OCI-LY7 (cell line): ENCODE measurements at regions not wholly inside any gene's neighbourhood (a gene's known extent, or its start where the extent isn't known, plus 50 kb on each side); places are given as distances from the start of the nearest gene placed in this dataset.

ENCODE experiments used
- BruUV-seq: library from RNA; stranded (reverse); fragments of 400-500 nt; replicated peaks from 2 replicates; lab custom pipeline; 2021; lab: Mats Ljungman, UMichigan
- CTCF ChIA-PET: fragments of 300-600 bp; sonication (Branson Sonifier 250); formaldehyde crosslinking; loops from one replicate; lab custom pipeline; 2022; ENCODE audit warnings: antibody characterized with exemption; ENCODE audit not compliant: unreplicated experiment; lab: Charles Lee
- POLR2A ChIA-PET: fragments of 300-600 bp; sonication (Branson Sonifier 250); formaldehyde crosslinking; loops from one replicate; lab custom pipeline; 2022; ENCODE audit warnings: antibody characterized with exemption; lab: Charles Lee
- DNase-seq: peaks from one replicate; pipeline ENCODE4 v3.0.0-alpha.2; 2015; ENCODE audit warnings: low spot score
- H2AFZ ChIP-seq: fragments of 200-600 bp; sonication (generic), shearing (Covaris generic); 2 replicates; pipeline ENCODE4 v1.6.1; 2014; ENCODE audit warnings: mild to moderate bottlenecking, antibody characterized with exemption, low read length, moderate library complexity
- H3K27ac ChIP-seq: fragments of 200-600 bp; sonication (generic); 2 replicates; pipeline ENCODE4 v1.5.1; 2014; ENCODE audit warnings: mixed run types, low read depth, mild to moderate bottlenecking, moderate library complexity, low read length, inconsistent platforms; ENCODE audit not compliant: poor library complexity, severe bottlenecking
- H3K36me3 ChIP-seq: fragments of 200-600 bp; sonication (generic); 2 replicates; pipeline ENCODE4 v1.6.1; 2014; ENCODE audit warnings: mild to moderate bottlenecking, antibody characterized with exemption, low read length, moderate library complexity, mixed read lengths; ENCODE audit not compliant: insufficient read depth
- H3K4me1 ChIP-seq: fragments of 200-600 bp; sonication (generic); 2 replicates; pipeline ENCODE4 v1.5.1; 2014; ENCODE audit warnings: mild to moderate bottlenecking, low read length; ENCODE audit not compliant: insufficient read depth, poor library complexity, severe bottlenecking
- H3K4me2 ChIP-seq: fragments of 200-600 bp; sonication (generic); 2 replicates; pipeline ENCODE4 v1.6.1; 2014; ENCODE audit warnings: mild to moderate bottlenecking, low read length
- H3K4me3 ChIP-seq: fragments of 200-600 bp; sonication (generic); 2 replicates; pipeline ENCODE4 v1.5.1; 2014; ENCODE audit warnings: mild to moderate bottlenecking, low read depth, low read length; ENCODE audit not compliant: poor library complexity, severe bottlenecking
- H3K79me2 ChIP-seq: fragments of 200-600 bp; sonication (generic); 2 replicates; pipeline ENCODE4 v1.6.1; 2016; ENCODE audit warnings: low read depth, mild to moderate bottlenecking, low read length, moderate library complexity, mixed read lengths; ENCODE audit not compliant: insufficient read depth
- H3K9me2 ChIP-seq: fragments of 200-600 bp; sonication (generic); 2 replicates; pipeline ENCODE4 v1.6.1; 2016; ENCODE audit warnings: mild to moderate bottlenecking, low read length, mixed read lengths; ENCODE audit not compliant: insufficient read depth
- H3K9me3 ChIP-seq: fragments of 200-600 bp; sonication (generic); 2 replicates; pipeline ENCODE4 v1.6.1; 2014; ENCODE audit warnings: mild to moderate bottlenecking, mixed run types, low read length, mixed read lengths
- H4K20me1 ChIP-seq: fragments of 200-600 bp; sonication (generic); 2 replicates; pipeline ENCODE4 v1.6.1; 2014; ENCODE audit warnings: mild to moderate bottlenecking, antibody characterized with exemption, low read length, moderate library complexity, mixed read lengths; ENCODE audit not compliant: insufficient read depth
- EZH2phosphoT487 ChIP-seq: fragments of 200-600 bp; sonication (generic); IDR thresholded peaks from 2 replicates; pipeline ENCODE4 v1.6.1; 2018; ENCODE audit warnings: low read depth, borderline replicate concordance, mild to moderate bottlenecking, mixed run types, antibody characterized with exemption, low read length, moderate library complexity, mixed read lengths
- intact Hi-C: fragments of 100-400 bp; cut with micrococcal nuclease; formaldehyde crosslinking; loops from one replicate; pipeline ENCODE4 v1.10.0; 2022; ENCODE audit not compliant: unreplicated experiment
- TF ChIP-seq, protein P1 (sequence below): fragments of 200-600 bp; sonication (generic); conservative IDR thresholded peaks from 2 replicates; pipeline ENCODE4 v1.5.1; 2014; ENCODE audit warnings: mild to moderate bottlenecking, antibody characterized with exemption, low read length, moderate library complexity, mixed read lengths

DNA sequence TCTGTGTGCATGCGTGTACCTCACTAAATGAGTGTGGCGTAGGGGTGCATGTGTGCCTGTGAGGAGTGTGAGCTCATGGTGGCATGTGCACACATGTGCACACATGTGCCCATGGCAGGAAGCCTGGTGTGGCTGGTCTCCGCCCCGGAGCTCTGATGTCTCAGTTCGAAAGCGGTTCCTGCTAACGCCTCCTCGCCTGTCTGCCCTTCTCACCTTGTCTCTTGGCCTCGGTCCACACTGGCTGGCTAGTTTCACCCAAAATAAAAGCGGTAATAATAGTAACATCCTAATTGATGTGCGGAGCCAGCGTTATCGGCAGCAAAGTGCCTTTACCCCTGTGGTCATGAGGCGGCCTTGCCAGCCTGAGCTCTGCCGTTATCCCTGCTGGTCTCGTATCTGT is 1190.4 kb downstream of the BRD1 start:
- Histone ChIP-seq H3K9me3 (no peaks in the 10 kb centered on the region), H3K79me2 (no peaks in the 10 kb centered on the region), H3K4me2 (no peak overlapping the region), H3K36me3 (no peaks in the 10 kb centered on the region), H4K20me1 (no peaks in the 10 kb centered on the region), H3K4me3 (no peak overlapping the region), H3K27ac (no peak overlapping the region), H3K4me1 (no peaks in the 10 kb centered on the region), H3K9me2 (no peaks in the 10 kb centered on the region), H2AFZ (no peak overlapping the region)
- no peak for DNase-seq
- intact Hi-C loops: no loop called here
- TF ChIP-seq, protein P1, sequence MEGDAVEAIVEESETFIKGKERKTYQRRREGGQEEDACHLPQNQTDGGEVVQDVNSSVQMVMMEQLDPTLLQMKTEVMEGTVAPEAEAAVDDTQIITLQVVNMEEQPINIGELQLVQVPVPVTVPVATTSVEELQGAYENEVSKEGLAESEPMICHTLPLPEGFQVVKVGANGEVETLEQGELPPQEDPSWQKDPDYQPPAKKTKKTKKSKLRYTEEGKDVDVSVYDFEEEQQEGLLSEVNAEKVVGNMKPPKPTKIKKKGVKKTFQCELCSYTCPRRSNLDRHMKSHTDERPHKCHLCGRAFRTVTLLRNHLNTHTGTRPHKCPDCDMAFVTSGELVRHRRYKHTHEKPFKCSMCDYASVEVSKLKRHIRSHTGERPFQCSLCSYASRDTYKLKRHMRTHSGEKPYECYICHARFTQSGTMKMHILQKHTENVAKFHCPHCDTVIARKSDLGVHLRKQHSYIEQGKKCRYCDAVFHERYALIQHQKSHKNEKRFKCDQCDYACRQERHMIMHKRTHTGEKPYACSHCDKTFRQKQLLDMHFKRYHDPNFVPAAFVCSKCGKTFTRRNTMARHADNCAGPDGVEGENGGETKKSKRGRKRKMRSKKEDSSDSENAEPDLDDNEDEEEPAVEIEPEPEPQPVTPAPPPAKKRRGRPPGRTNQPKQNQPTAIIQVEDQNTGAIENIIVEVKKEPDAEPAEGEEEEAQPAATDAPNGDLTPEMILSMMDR: no peak
- no peak for TF ChIP-seq EZH2phosphoT487
- BruUV-seq: no TSS peak
- ChIA-PET CTCF (no interaction called here), POLR2A (no interaction called here)

DNA sequence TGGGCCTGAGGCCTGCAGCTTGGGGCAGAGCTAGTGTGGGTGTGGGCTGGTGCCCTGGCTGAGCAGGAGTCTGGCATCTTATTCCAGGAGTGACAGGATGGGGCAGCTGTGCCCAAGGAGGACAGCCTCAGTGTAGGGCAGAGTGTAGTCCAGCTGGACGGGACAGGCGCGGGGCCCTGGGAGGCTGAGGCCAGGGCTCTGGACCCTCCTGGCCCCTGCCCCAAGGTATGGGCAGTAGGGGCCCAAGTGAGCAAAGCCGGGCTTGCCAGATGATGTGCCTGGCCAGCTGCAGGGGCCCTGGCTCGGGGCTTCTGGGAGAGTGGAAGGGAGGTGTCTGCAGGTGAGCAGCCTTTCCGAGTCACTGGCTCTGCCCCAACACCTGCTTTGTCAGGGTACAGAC is 1190.9 kb downstream of the BRD1 start:
- ChIA-PET CTCF (no interaction called here), POLR2A (no interaction called here)
- BruUV-seq: no TSS peak

DNA sequence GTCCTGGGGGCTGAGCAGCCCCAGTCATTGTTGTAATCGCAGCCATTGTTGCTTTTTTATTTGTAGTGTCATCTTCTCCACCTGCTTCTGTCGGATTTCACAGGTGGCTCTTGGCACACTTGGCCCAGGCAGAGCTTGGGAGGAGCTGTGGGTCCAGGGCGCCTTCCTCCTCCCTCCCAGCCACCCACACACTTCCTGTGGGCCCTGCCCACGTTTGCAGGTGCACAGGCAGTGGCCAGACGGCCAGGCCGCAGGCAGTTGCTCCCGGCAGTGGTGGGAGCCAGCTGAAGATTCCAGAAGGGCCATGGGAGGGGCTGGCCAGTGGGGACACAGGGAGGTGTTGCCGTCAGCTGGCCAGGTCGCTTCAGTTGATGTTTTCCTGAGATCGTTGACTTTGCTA is 1191.9 kb downstream of the BRD1 start:
- Histone ChIP-seq H3K79me2 (no peaks in the 10 kb centered on the region), H3K4me1 (no peaks in the 10 kb centered on the region), H3K36me3 (no peaks in the 10 kb centered on the region), H3K9me3 (no peaks in the 10 kb centered on the region), H3K27ac (no peak overlapping the region), H3K9me2 (no peaks in the 10 kb centered on the region), H2AFZ (no peak overlapping the region), H4K20me1 (no peaks in the 10 kb centered on the region), H3K4me2 (no peak overlapping the region), H3K4me3 (no peak overlapping the region)
- BruUV-seq: no TSS peak
- ChIA-PET CTCF (no interaction called here), POLR2A (no interaction called here)
- no peak for DNase-seq
- intact Hi-C loops: no loop called here
- TF ChIP-seq, protein P1: no peak
- TF ChIP-seq EZH2phosphoT487: no peak

More for the DNA sequence above, 1190.9 kb downstream of the BRD1 start:
- Histone ChIP-seq H3K9me3 (no peaks in the 10 kb centered on the region), H3K36me3 (no peaks in the 10 kb centered on the region), H2AFZ (no peak overlapping the region), H3K79me2 (no peaks in the 10 kb centered on the region), H3K9me2 (no peaks in the 10 kb centered on the region), H3K4me1 (no peaks in the 10 kb centered on the region), H3K27ac (no peak overlapping the region), H3K4me2 (no peak overlapping the region), H4K20me1 (no peaks in the 10 kb centered on the region), H3K4me3 (no peak overlapping the region)
- TF ChIP-seq, protein P1: no peak
- no peak for TF ChIP-seq EZH2phosphoT487
- no peak for DNase-seq
- intact Hi-C loops: no loop called here
